NCI-H2196 treated with DMSO at 0.1 percent for 48 hours (cell line): ENCODE measurements at regions not wholly inside any gene's neighbourhood (a gene's known extent, or its start where the extent isn't known, plus 50 kb on each side); places are given as distances from the start of the nearest gene placed in this dataset.
"Not testable (repeated sequence)": the region's sequence is repeated elsewhere in the genome, so short reads cannot be mapped to it uniquely, and the experiment has no call there.

Experiments used
- DNase-seq: peaks from one replicate; lab custom pipeline; 2025; ENCODE audit not compliant: unreplicated experiment; lab: John Stamatoyannopoulos, UW

DNA sequence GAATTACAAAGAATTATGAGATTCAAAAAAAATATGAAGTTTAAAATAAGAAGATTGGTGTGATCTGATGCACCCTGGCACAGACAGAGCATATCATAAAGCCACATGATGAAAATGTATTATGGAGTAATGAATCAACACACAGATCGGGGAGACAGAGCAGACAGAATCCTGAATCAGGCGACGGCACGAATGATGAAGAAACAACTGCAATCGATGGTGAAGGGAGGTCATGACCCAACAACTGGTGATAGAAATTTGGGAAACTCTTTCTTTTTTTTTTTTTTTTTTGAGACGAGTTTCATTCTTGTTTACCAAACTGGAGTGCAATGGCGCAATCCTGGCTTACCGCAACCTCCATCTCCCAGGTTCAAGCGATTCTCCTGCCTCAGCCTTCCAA is 1054.0 kb downstream of the TYW1 start:
- DNase-seq = no peak

- no peak for DNase-seq
Measured at GRCh38 chr7:68058014-68058413, 1061.4 kb downstream of the TYW1 start.

DNA sequence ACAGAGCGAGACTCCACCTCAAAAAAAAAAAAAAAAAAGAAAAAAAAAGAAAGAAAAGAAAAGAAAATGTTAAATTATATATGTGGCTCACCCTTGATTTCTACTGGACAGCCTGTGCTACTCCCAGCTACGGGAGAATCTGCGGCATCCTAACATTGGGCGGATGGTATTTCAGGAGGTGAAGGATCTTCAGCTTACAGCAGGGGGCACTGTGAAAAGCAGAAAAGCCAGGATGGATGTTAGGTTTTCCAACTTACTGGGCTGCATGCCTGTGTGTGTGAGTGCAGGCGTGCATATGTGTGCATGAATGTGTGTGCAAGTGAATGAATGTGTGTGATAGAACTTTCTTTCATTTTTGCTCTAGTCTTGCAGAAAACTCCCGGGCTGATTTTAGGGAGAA is 1066.5 kb downstream of the TYW1 start:
- DNase-seq = no peak

GRCh38 chr7:68065581-68065980 is 1068.9 kb downstream of the TYW1 start:
- DNase-seq = no peak

DNA sequence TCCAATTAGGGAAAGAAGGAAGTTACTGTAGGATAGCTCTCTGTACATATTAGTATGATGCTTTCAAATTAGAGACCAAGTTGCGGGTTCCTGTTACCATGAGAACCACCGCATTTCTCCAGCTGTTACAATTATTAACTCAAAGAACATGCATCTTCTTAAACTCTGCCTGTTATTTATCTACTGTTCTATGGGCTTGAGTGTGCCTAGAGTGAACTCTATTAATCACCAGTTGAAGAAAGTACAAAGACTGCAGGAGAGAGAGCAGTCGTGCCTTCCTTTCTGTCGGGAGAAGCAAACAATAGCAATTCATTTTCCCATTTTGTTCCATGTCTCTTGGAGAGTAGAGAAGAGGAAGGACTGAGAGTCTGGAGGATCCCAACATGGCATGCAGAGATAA is 1071.2 kb downstream of the TYW1 start:
- DNase-seq = no peak

DNA sequence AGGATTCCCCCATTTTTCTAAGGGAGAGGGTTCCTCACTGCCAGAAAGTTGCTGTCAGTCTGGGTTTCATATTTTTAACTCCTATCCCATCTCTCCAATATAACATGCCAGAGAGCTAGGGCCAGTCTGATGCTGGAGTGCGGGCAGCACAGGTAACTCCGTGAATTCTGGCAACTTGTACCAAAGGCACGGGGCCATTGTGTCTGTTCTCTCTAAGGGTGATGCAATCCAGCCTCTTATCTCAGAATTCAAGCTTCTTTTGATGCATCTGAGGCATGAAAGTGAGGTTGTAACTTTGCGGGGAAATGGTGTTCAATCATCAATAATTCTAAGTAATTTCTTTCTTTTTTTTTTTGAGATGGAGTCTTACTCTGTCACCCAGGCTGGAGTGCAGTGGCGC is 1074.4 kb downstream of the TYW1 start:
- no peak for DNase-seq

DNA sequence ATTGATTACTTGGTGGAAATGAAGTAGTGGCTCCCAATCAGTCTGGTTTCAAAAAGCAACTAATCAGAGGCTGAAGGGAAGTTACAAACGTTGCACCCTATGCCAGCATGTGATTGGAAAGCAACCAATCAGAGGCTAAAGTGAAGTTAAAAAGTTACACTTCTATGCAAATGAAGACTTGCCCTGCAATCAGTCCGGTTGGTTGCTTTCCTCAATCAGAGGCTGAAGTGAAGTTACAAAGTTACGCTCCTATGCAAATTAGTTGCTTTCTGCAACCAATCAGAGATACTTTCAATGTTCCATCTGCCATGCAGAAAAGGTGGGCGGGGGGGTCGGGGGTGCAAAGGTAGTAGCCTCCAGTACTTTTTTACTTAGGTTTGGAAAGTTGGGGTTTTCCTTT is 1077.1 kb downstream of the TYW1 start:
- DNase-seq = no peak

DNA sequence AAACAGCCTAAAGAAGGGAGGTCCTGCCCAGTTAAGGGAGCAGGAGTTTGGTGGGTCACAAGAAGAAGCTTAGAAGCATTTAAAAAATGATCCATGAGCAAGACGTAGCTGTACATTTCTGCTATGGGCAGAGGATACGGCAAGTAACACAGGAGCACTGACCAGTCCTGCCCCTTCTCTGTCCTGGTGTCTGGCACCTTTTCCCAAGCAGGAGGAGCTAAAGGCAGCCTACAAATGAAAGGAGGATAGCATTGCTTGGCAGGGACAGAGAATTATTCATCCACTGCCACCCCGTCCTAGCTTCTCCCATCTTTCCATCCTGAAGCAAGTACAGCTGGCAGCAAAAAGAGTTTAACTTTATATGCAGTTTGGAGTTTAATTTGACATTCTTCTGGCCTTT is 1077.6 kb downstream of the TYW1 start:
- DNase-seq = no peak

GRCh38 chr7:68078157-68078710 is 1081.6 kb downstream of the TYW1 start:
- no peak for DNase-seq

DNA sequence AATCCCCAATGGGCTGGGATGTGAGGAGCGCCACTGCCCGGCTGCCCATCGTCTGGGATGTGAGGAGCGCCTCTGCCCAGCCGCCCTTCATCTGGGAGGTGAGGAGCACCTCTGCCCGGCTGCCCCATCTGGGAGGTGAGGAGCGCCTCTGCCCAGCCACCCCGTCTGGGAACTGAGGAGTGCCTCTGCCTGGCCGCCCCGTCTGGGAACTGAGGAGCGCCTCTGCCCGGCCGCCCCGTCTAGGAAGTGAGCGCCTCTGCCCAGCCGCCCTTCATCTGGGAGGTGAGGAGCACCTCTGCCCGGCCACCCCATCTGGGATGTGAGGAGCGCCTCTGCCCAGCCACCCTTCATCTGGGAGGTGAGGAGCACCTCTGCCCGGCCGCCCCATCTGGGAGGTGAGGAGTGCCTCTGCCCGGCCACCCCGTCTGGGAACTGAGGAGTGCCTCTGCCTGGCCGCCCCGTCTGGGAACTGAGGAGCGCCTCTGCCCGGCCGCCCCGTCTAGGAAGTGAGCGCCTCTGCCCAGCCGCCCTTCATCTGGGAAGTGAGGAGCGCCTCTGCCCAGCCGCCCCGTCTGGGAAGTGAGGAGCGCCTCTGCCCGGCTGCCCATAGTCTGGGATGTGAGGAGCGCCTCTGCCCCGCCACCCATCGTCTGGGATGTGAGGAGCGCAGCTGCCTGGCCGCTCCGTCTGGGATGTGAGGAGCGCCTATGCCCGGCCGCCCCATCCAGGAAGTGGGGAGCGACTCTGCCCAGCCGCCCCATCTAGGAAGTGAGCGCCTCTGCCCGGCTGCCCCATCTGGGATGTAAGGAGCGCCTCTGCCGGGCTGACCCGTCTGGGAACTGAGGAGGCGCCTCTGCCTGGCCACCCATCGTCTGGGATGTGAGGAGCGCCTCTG is 1085.7 kb downstream of the TYW1 start:
- DNase-seq = not testable (repeated sequence)

DNA sequence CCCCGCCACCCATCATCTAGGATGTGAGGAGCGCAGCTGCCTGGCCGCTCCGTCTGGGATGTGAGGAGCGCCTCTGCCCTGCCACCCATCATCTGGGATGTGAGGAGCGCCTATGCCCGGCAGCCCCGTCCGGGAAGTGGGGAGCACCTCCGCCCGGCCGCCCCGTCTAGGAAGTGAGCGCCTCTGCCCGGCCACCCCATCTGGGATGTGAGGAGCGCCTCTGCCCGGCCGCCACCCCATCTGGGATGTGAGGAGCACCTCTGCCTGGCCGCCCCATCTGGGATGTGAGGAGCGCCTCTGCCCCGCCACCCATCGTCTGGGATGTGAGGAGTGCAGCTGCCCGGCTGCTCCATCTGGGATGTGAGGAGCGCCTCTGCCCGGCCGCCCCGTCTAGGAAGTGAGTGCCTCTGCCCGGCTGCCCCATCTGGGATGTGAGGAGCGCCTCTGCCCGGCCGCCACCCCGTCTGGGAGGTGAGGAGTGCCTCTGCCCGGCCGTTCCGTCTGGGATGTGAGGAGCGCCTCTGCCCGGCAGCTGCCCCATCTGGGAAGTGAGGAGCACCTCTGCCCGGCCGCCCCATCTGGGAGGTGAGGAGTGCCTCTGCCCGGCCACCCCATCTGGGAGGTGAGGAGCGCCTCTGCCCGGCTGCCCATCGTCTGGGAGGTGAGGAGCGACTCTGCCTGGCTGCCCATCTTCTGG is 1086.5 kb downstream of the TYW1 start:
- DNase-seq = not testable (repeated sequence)

GRCh38 chr7:68087401-68087800 is 1090.8 kb downstream of the TYW1 start:
- DNase-seq = no peak

- DNase-seq = no peak
Measured at GRCh38 chr7:68088879-68089278, 1092.2 kb downstream of the TYW1 start.

DNA sequence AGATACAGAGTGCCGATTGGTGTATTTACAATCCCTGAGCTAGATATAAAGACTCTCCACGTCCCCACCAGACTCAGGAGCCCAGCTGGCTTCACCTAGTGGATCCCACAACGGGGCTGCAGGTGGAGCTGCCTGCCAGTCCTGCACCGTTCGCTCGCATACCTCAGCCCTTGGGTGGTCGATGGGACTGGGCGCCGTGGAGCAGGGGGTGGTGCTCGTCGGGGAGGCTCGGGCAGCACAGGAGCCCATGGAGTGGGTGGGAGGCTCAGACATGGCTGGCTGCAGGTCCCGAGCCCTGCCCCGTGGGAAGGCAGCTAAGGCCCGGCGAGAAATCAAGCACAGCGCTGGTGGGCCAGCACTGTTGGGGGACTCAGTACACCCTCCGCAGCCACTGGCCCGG is 1093.6 kb downstream of the TYW1 start:
- DNase-seq = not testable (repeated sequence)

DNA sequence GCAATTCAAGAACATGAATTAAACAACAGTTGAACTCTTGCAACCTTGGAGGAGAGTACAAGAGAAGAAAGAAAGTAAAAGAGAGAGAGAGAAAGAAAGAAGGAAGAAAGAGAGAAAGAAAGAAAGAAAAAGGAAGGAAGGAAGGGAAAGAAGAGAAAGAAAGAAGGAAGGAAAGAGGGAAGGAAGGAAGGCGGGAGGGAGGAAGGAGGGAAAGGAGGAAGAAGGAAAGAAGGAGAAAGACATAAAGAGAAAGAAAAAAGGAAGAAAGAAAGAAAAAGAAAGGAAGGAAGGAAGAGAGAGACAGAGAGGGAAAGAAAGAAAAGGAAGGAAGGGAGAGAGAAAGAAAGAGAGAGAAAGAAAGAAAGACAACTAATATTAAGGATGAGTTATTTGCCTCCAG is 1106.7 kb downstream of the TYW1 start:
- DNase-seq = no peak

DNA sequence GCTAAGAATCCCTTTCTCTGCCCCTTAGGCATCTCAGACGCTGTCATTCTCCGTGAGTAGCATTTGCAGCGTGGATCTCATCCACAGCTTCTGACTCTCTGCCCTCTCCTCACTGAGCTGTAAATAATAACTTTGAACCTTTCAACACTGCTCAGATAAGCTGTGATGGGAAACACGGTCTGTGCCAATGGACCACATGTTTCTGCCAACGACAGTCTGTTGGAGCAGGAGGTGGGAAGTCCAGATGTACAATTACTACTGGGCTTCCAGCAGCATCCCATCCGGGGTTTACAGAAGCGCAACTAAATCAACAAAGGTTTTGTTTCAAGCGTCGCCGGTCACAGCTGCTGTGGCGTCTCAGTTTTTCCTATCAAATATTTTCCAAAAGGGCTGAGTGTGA is 1110.6 kb downstream of the TYW1 start:
- DNase-seq = peak; percentile 38

DNA sequence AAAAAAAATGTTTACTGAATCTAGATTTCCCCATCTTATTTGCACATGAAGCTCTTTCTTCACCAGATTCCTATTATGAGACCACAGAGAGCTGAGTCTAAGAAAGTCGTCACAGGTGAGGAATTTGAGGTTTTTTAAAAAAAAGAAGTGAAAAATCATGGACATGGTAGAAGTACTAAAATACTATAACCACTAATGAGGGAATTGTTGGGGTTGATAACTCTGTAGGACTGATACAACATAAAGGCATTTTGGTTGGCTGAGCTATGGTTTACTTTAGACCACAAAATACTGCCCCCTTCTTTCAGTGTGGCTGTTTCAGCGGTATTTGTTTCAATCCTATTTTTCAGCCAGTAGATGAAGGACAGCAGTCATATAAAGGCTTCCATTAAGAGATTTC is 1111.3 kb downstream of the TYW1 start:
- no peak for DNase-seq

DNA sequence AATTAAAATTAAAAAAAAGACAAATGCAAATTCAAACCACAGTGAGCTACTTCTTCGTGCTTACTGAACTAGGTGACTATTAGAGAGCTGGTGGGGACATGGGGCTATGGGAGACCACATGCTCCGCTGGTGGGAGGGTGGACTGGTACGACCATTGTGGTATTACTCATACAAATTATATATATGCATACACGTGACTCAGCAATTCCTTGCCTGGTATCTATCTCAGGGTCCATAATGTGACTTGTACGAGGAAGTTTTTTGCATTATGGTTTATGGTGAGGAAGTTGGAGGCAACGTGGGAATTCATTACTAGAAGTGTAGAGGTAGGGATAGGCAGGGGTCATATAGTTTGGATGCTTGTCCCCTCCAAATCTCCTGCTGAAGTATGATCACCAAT is 1112.7 kb downstream of the TYW1 start:
- no peak for DNase-seq

GRCh38 chr7:68119411-68119810 is 1122.8 kb downstream of the TYW1 start:
- no peak for DNase-seq

DNA sequence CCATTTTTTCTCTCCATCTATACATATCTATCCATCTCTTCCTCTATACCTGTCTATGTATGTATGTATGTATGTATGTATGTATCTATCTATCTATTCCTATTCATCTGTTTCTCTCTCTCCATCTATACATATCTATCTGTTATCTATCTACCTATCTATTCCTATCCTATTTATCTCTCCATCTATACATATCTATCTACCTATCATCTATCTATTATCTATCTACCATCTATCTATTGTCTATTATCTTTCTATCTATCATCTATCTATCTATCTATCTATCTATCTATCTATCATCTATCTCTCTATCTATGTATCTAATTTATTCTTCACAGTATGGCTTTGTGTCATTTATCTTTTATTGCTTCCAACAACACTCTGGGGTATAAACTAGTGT is 1124.4 kb downstream of the TYW1 start:
- no peak for DNase-seq

DNA sequence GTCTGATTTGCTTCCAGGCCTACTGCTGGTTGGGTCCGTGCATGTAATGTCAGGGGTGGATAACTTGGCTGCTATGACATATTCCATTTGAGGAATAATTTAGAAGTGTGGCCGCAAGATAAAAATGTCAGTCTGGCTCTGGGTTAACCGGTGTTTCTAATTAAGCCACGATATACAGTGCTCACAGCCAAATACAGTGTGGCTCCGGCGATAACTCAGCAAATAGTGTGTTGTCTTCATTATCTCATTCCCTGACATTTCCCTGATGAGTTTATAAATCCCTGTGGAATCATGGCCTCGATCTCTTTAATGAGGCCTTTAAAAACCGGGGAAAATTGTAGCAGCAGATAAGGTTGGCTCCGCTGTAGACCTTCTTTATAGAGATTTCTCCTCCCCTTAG is 1125.0 kb downstream of the TYW1 start:
- DNase-seq = no peak

GRCh38 chr7:68122801-68123200 is 1126.2 kb downstream of the TYW1 start:
- DNase-seq = no peak
